ENCODE measurements at regions not wholly inside any gene's neighbourhood (a gene's known extent, or its start where the extent isn't known, plus 50 kb on each side); places are given as distances from the start of the nearest gene placed in this dataset.
"Not testable (repeated sequence)": the region's sequence is repeated elsewhere in the genome, so short reads cannot be mapped to it uniquely, and the experiment has no call there.

DNA sequence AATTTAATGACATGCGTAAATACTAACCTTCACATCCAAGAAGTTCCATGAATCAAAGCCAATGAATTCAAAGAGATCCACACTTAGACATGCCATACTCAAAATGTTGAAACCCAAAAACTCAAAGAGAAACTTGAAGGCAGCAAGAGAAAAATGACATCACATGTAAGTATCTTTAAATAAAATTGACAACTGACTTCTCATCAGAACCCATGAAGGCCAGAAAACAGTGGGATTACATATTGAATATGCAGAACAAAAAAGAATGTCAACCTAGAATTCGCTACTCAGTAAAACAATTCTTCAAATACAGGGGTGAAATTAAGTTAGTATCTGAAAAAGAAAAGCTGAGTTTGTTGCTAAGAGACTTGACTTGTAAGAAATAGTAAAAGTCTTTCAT lies 953.9 kb upstream of the HS3ST1 start:
- no peak overlapping the region for H3K4me3 ChIP-seq
- H3K4me1 ChIP-seq (ENCODE audit: control insufficient read depth in 1 of 2, low read depth in 2 of 2) = no peaks in the 10 kb centered on the region
- H3K36me3 ChIP-seq = no peaks in the 10 kb centered on the region
- ATAC-seq (ENCODE audit: insufficient number of reproducible peaks, low FRiP score, low read depth) (no peak), DNase-seq (ENCODE audit: low spot score) (no peak)
- H3K9me3 ChIP-seq = no peaks in the 10 kb centered on the region
- H3K27ac ChIP-seq = no peak overlapping the region
- TF ChIP-seq, protein P1, sequence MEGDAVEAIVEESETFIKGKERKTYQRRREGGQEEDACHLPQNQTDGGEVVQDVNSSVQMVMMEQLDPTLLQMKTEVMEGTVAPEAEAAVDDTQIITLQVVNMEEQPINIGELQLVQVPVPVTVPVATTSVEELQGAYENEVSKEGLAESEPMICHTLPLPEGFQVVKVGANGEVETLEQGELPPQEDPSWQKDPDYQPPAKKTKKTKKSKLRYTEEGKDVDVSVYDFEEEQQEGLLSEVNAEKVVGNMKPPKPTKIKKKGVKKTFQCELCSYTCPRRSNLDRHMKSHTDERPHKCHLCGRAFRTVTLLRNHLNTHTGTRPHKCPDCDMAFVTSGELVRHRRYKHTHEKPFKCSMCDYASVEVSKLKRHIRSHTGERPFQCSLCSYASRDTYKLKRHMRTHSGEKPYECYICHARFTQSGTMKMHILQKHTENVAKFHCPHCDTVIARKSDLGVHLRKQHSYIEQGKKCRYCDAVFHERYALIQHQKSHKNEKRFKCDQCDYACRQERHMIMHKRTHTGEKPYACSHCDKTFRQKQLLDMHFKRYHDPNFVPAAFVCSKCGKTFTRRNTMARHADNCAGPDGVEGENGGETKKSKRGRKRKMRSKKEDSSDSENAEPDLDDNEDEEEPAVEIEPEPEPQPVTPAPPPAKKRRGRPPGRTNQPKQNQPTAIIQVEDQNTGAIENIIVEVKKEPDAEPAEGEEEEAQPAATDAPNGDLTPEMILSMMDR (IDR thresholded peaks at IDR 0.05) = no peak
- no peaks in the 10 kb centered on the region for H3K27me3 ChIP-seq (replicated peaks; ENCODE audit: insufficient read depth)

DNA sequence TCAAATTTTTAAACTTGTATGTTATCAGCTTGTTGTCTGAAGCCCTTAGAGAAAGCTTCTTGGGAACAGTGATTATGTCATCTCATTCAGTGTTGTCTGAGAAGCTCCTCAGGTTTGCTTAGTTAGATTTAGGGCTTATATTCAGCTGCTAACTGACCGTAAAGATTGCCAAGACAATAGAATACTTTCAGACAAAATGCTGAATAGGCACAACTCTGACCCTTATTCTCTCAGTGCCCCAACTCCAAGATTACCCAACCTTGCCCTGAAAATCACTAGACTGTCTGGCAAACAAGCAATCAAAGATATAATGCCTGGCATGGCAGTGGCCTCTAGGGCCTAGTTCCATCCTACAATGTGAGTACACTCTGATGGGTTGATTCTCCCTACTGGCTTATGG lies 950.5 kb upstream of the HS3ST1 start:
- Histone ChIP-seq H3K4me3 (no peak overlapping the region), H3K27me3 (replicated peaks; ENCODE audit: insufficient read depth) (no peaks in the 10 kb centered on the region), H3K36me3 (no peaks in the 10 kb centered on the region), H3K27ac (no peak overlapping the region), H3K4me1 (ENCODE audit: control insufficient read depth in 1 of 2, low read depth in 2 of 2) (no peaks in the 10 kb centered on the region), H3K9me3 (no peaks in the 10 kb centered on the region)
- no peak for DNase-seq (ENCODE audit: low spot score)
- TF ChIP-seq, protein P1 (IDR thresholded peaks at IDR 0.05) = no peak
- ATAC-seq (ENCODE audit: insufficient number of reproducible peaks, low FRiP score, low read depth) = no peak

DNA sequence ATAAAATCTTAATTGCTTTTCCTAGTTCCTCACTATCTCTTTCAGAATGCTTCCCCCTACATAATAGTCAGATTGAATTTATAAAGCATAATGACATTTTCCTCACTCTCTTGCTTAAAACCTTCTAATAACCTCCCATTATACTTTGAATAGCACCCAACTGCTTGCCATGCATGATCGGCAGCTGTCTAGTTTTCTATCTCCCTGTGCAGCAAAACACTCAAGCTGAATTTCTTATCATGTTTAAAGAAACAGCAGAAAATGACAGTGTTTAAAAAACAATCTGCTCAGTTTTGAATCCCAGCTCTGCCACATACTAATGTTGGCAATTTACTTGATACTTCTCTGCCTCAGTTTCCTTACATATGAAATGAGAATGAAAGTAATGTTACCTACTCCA lies 947.1 kb upstream of the HS3ST1 start:
- H3K4me3 ChIP-seq = no peak overlapping the region
- TF ChIP-seq, protein P1 (IDR thresholded peaks at IDR 0.05) = no peak
- ATAC-seq (ENCODE audit: insufficient number of reproducible peaks, low FRiP score, low read depth) = no peak

DNA sequence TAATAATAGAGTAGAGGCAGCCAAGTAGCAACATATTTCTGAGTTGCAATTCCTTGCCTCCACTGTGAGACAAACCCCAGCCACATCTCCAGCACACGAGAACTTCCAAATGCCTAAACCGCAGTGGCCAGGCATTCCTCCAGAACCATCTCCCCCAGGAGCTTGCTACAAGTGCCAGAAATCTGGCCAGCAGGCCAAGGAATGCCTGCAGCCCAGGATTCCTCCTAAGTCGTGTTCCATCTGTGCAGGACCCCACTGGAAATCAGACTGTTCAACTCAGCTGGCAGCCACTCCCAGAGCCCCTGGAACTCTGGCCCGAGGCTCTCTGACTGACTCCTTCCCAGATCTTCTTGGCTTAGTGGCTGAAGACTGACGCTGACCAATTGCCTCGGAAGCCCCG lies 937.2 kb upstream of the HS3ST1 start:
- H3K36me3 ChIP-seq; H3K9me3 ChIP-seq; ATAC-seq (ENCODE audit: insufficient number of reproducible peaks, low FRiP score, low read depth); H3K4me1 ChIP-seq (ENCODE audit: control insufficient read depth in 1 of 2, low read depth in 2 of 2); H3K27me3 ChIP-seq (replicated peaks; ENCODE audit: insufficient read depth); H3K27ac ChIP-seq; H3K4me3 ChIP-seq; DNase-seq (ENCODE audit: low spot score): not testable (repeated sequence)

More for the DNA sequence above, 947.1 kb upstream of the HS3ST1 start:
- H3K9me3 ChIP-seq = no peaks in the 10 kb centered on the region
- no peaks in the 10 kb centered on the region for H3K36me3 ChIP-seq
- H3K27ac ChIP-seq = no peak overlapping the region
- no peaks in the 10 kb centered on the region for H3K27me3 ChIP-seq (replicated peaks; ENCODE audit: insufficient read depth)
- H3K4me1 ChIP-seq (ENCODE audit: control insufficient read depth in 1 of 2, low read depth in 2 of 2) = no peaks in the 10 kb centered on the region
- no peak for DNase-seq (ENCODE audit: low spot score)

DNA sequence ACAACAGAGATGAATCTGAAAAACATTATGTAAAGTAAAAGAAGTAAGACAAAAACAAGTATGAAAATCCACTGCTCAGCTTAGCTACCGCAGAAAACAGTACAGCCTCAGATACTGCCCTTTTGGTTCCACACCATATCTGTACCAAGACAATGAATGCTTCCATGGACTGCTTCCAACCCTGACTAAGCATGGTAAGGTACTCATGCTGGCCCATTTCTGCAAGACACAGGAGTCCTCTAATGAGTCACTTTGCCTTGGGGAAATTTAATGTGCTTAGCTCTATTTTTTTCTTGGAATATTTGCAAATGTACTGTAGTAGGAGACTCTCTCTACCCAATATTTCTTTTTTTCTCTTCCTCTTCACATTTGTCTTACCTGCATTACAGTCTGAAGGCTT lies 931.7 kb upstream of the HS3ST1 start:
- Histone ChIP-seq H3K4me3 (no peak overlapping the region), H3K4me1 (ENCODE audit: control insufficient read depth in 1 of 2, low read depth in 2 of 2) (no peaks in the 10 kb centered on the region), H3K27me3 (replicated peaks; ENCODE audit: insufficient read depth) (no peaks in the 10 kb centered on the region), H3K36me3 (no peaks in the 10 kb centered on the region), H3K27ac (no peak overlapping the region), H3K9me3 (no peaks in the 10 kb centered on the region)
- ATAC-seq (ENCODE audit: insufficient number of reproducible peaks, low FRiP score, low read depth) (no peak), DNase-seq (ENCODE audit: low spot score) (no peak)
- TF ChIP-seq, protein P1 (IDR thresholded peaks at IDR 0.05) = no peak

DNA sequence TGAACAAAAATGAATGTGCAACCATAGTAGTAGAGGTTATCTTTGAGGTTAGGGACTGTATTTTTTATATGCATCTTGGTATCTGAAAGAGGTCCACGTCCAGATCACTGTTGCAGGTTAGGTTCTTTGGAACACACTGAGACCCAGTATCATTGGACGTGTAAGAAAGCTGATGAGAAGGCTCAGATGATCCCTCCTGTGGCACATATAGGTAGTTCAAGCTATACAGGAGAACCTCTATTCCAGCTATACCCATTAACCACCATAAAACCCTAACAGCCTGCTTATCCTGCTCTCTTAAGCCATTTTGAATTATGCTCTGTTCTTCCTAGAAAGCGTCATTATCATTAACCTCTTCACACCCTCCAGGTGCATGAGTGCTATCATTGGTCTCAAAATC lies 930.7 kb upstream of the HS3ST1 start:
- Histone ChIP-seq H3K27ac (no peak overlapping the region), H3K27me3 (replicated peaks; ENCODE audit: insufficient read depth) (no peaks in the 10 kb centered on the region), H3K4me3 (no peak overlapping the region), H3K36me3 (no peaks in the 10 kb centered on the region), H3K9me3 (no peaks in the 10 kb centered on the region), H3K4me1 (ENCODE audit: control insufficient read depth in 1 of 2, low read depth in 2 of 2) (no peaks in the 10 kb centered on the region)
- DNase-seq (ENCODE audit: low spot score) = no peak
- no peak for ATAC-seq (ENCODE audit: insufficient number of reproducible peaks, low FRiP score, low read depth)
- TF ChIP-seq, protein P1 (IDR thresholded peaks at IDR 0.05) = no peak

DNA sequence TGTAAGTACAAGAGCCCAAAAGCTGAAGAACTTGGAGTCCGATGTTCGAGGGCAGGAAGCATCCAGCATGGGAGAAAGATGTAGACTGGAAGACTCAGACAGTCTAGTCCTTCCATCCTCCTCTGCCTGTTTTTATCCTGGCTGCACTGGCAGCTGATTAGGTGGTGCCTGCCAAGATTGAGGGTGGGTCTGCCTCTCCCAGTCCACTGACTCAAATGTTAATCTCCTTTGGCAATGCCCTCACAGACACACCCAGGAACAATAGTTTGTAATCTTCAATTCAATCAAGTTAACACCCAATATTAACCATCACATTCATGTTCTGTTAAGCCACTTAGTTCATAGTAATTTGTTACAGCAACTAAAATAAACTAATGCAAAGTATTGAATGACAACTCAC lies 904.4 kb upstream of the HS3ST1 start:
- not testable (repeated sequence) for DNase-seq (ENCODE audit: low spot score); H3K27ac ChIP-seq; H3K4me3 ChIP-seq; H3K9me3 ChIP-seq; ATAC-seq (ENCODE audit: insufficient number of reproducible peaks, low FRiP score, low read depth); H3K27me3 ChIP-seq (replicated peaks; ENCODE audit: insufficient read depth); H3K36me3 ChIP-seq; H3K4me1 ChIP-seq (ENCODE audit: control insufficient read depth in 1 of 2, low read depth in 2 of 2)
